Upper lobe of left lung (tissue), 6 donors: ENCODE measurements at regions not wholly inside any gene's neighbourhood (a gene's known extent, or its start where the extent isn't known, plus 50 kb on each side); places are given as distances from the start of the nearest gene placed in this dataset.

Experiments used
- ATAC-seq, 2 donors: fragments of 200-7000 bp; cut with Tn5 transposase; one replicate each; pipeline ENCODE4 v1.9.1; 2022; ENCODE audit warnings: mild to moderate bottlenecking in 2 of 2, moderate library complexity in 2 of 2; ENCODE audit not compliant: low FRiP score in 2 of 2
- DNase-seq, 2 donors: peaks; one replicate each; pipeline ENCODE4 v3.0.0-alpha.2; 2019 to 2020
- H3K27ac ChIP-seq, 4 donors: fragments of 200-600 bp; sonication (generic); one replicate each; pipeline ENCODE4 v1.5.1; 2016 to 2019
- H3K27me3 ChIP-seq, 4 donors: fragments of 200-600 bp; sonication (generic); one replicate each; pipeline ENCODE4 v1.5.1; 2017 to 2019
- H3K36me3 ChIP-seq, 4 donors: fragments of 200-600 bp; sonication (generic); one replicate each; pipeline ENCODE4 v1.5.1; 2016 to 2019
- H3K4me1 ChIP-seq, 4 donors: fragments of 200-600 bp; sonication (generic); one replicate each; pipeline ENCODE4 v1.5.1; 2018 to 2019
- H3K4me3 ChIP-seq, 4 donors: fragments of 200-600 bp; sonication (generic); one replicate each; pipeline ENCODE4 v1.5.1; 2017 to 2019; ENCODE audit warnings: mild to moderate bottlenecking in 2 of 4, moderate library complexity in 1 of 4
- H3K9me3 ChIP-seq, 4 donors: fragments of 200-600 bp; sonication (generic); one replicate each; pipeline ENCODE4 v1.5.1; 2018 to 2019
- CTCF ChIP-seq, 6 experiments: fragments of 450-650 bp in 4 of 6; fragments of 200-600 bp in 2 of 6; sonication (generic) in 2 of 6; IDR thresholded peaks; one replicate each; pipeline ENCODE4 v1.5.1; 2016 to 2019; ENCODE audit warnings: antibody characterized with exemption in 6 of 6
- EP300 ChIP-seq, 4 donors: sonication (generic); formaldehyde crosslinking; IDR thresholded peaks; one replicate each; pipeline ENCODE4 v1.5.1; 2017; ENCODE audit warnings: antibody characterized with exemption in 4 of 4, control low read depth in 2 of 4
- POLR2A ChIP-seq, 4 donors: fragments of 450-650 bp; IDR thresholded peaks; one replicate each; pipeline ENCODE4 v1.5.1; 2016 to 2017; ENCODE audit warnings: antibody characterized with exemption in 4 of 4, mild to moderate bottlenecking in 2 of 4
- POLR2AphosphoS5 ChIP-seq, 2 donors: sonication (generic); formaldehyde crosslinking; IDR thresholded peaks; one replicate each; pipeline ENCODE4 v1.5.1; 2017; ENCODE audit warnings: antibody characterized with exemption in 2 of 2
- WGBS, 2 donors: methylation state at CpG; one replicate each; pipeline ENCODE4 v1.1.5; 2017 to 2018; 5-methylcytosine and 5-hydroxymethylcytosine counted together
- donor health status: DM: no; HTN: no; CAD: no; lungs with moderate emphysema.
- donor health status: DM: no; HTN: yes; CAD: no; lungs with severe emphysema.

DNA sequence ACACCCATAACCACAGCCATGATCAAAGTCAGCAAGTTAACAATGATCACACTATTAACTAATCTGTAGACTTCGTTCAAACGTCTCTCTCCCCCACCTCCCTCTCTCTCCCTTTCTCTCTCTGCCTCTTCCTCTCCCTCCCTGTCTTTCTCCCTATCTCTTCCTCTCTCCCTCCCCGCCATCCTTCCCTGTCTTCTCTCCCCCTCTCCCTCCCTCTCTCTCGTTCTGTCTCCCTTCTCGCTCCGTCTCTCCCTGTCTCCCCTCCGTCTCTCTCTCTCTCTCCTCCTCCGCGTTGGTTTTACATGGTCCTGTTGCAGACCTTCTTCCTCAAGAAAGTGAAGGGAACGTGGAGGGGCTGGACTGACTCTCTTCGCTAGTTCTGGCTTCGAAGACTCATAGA lies 308.9 kb upstream of the FOXQ1 start:
- no peaks in the 10 kb centered on the region for H3K27me3 ChIP-seq
- H3K36me3 ChIP-seq, result no peaks in the 10 kb centered on the region
- DNase-seq, result no peak
- no peaks in the 10 kb centered on the region for H3K4me1 ChIP-seq
- no peaks in the 10 kb centered on the region for H3K9me3 ChIP-seq
- no peak overlapping the region for H3K27ac ChIP-seq
- TF ChIP-seq POLR2AphosphoS5 (IDR thresholded peaks at IDR 0.05), result no peak
- no peak for TF ChIP-seq POLR2A (IDR thresholded peaks at IDR 0.05)
- TF ChIP-seq EP300 (IDR thresholded peaks at IDR 0.05), result no peak
- TF ChIP-seq CTCF (IDR thresholded peaks at IDR 0.05), result no peak
- no peak for ATAC-seq
- no peak overlapping the region for H3K4me3 ChIP-seq
- 87 to 90% methylated on average over 12 of the region's 12 CpGs for WGBS, 2 donors

- no peaks in the 10 kb centered on the region for H3K27me3 ChIP-seq
- no peaks in the 10 kb centered on the region for H3K9me3 ChIP-seq
- no peaks in the 10 kb centered on the region for H3K36me3 ChIP-seq
- no peak for TF ChIP-seq POLR2A (IDR thresholded peaks at IDR 0.05)
- no peak for TF ChIP-seq POLR2AphosphoS5 (IDR thresholded peaks at IDR 0.05)
- TF ChIP-seq CTCF (IDR thresholded peaks at IDR 0.05), result no peak
- no peak overlapping the region for H3K27ac ChIP-seq
- no peak for ATAC-seq
- H3K4me1 ChIP-seq, result no peaks in the 10 kb centered on the region
- WGBS, 2 donors, result 81 to 89% methylated on average over 12 of the region's 12 CpGs
- DNase-seq, result no peak
- no peak overlapping the region for H3K4me3 ChIP-seq
These were observed 308.9 kb upstream of the EXOC2 start for GRCh38 chr6:1001655-1002349.

DNA sequence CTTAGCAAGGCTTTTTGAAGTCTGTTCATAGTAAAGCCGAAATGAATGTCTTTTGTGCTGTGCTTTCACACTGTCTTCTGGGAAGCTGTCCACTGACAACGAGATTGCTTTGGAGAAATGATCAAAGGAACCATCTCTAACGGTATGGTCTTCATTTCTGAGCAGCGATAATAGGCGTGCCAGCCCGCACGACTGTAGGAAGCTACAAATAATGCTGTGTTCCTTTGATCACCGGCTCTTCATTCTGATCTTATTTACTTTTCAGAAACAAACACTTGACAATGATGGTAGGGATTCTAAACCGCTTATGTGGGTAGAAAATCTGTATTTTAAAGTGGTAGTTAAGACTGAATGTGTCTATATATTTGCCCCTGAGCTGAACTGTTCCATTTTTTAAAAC lies 306.6 kb upstream of the EXOC2 start:
- no peak for ATAC-seq
- H3K4me3 ChIP-seq, result no peak overlapping the region
- no peak overlapping the region for H3K27ac ChIP-seq
- H3K4me1 ChIP-seq, result no peaks in the 10 kb centered on the region
- no peaks in the 10 kb centered on the region for H3K36me3 ChIP-seq
- WGBS, 2 donors, result 70 to 75% methylated on average over 9 of the region's 9 CpGs
- DNase-seq, result no peak
- H3K9me3 ChIP-seq, result no peaks in the 10 kb centered on the region
- no peak for TF ChIP-seq EP300 (IDR thresholded peaks at IDR 0.05)
- no peak for TF ChIP-seq POLR2A (IDR thresholded peaks at IDR 0.05)
- TF ChIP-seq POLR2AphosphoS5 (IDR thresholded peaks at IDR 0.05), result no peak
- no peak for TF ChIP-seq CTCF (IDR thresholded peaks at IDR 0.05)
- no peaks in the 10 kb centered on the region for H3K27me3 ChIP-seq

GRCh38 chr6:998551-998950 lies 305.6 kb upstream of the EXOC2 start:
- 93 to 97% methylated on average over 10 of the region's 10 CpGs for WGBS, 2 donors

More at GRCh38 chr6:998551-998950, 305.6 kb upstream of the EXOC2 start:
- H3K27ac ChIP-seq, result no peak overlapping the region
- H3K9me3 ChIP-seq, result no peaks in the 10 kb centered on the region
- TF ChIP-seq POLR2A (IDR thresholded peaks at IDR 0.05) (no peak), CTCF (IDR thresholded peaks at IDR 0.05) (no peak), POLR2AphosphoS5 (IDR thresholded peaks at IDR 0.05) (no peak), EP300 (IDR thresholded peaks at IDR 0.05) (no peak)
- H3K36me3 ChIP-seq, result no peaks in the 10 kb centered on the region
- H3K4me1 ChIP-seq, result no peaks in the 10 kb centered on the region
- ATAC-seq (no peak), DNase-seq (no peak)
- no peaks in the 10 kb centered on the region for H3K27me3 ChIP-seq
- H3K4me3 ChIP-seq, result no peak overlapping the region
